ENCODE measurements at regions not wholly inside any gene's neighbourhood (a gene's known extent, or its start where the extent isn't known, plus 50 kb on each side); places are given as distances from the start of the nearest gene placed in this dataset.

DNA sequence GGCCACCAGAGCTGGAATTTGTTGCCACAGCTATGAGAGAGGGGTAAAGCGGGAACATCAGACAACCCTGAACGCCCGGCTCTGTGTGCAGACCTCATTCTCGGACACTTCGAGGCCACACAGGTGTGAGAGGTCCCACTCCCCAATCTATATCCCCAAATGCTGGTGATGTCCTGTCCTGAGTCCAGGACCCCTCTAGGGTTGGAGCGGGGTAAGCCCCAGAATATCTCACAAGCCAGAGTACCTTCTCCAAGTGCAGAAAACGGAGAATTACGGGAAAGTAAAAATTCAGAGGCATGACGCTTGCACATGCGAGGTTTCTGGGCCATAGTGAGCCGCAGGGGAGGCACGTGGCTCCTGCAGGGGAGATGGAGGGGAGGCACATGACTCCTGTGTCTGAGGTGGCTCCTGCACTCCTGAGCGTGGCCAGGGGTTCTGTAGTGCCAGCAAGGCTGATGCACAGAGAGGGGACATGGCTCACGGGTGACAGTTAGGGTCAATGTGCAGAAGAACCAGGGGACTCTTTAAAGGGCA is 248.0 kb downstream of the RBFOX3 start:
- TF ChIP-seq, protein P1, sequence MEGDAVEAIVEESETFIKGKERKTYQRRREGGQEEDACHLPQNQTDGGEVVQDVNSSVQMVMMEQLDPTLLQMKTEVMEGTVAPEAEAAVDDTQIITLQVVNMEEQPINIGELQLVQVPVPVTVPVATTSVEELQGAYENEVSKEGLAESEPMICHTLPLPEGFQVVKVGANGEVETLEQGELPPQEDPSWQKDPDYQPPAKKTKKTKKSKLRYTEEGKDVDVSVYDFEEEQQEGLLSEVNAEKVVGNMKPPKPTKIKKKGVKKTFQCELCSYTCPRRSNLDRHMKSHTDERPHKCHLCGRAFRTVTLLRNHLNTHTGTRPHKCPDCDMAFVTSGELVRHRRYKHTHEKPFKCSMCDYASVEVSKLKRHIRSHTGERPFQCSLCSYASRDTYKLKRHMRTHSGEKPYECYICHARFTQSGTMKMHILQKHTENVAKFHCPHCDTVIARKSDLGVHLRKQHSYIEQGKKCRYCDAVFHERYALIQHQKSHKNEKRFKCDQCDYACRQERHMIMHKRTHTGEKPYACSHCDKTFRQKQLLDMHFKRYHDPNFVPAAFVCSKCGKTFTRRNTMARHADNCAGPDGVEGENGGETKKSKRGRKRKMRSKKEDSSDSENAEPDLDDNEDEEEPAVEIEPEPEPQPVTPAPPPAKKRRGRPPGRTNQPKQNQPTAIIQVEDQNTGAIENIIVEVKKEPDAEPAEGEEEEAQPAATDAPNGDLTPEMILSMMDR (conservative IDR thresholded peaks at IDR 0.05): no peak
- TF ChIP-seq EZH2 (IDR thresholded peaks at IDR 0.05; ENCODE audit: low read depth): no peak
